ENCODE measurements at regions not wholly inside any gene's neighbourhood (a gene's known extent, or its start where the extent isn't known, plus 50 kb on each side); places are given as distances from the start of the nearest gene placed in this dataset.
"Not testable (repeated sequence)": the region's sequence is repeated elsewhere in the genome, so short reads cannot be mapped to it uniquely, and the experiment has no call there.

DNA sequence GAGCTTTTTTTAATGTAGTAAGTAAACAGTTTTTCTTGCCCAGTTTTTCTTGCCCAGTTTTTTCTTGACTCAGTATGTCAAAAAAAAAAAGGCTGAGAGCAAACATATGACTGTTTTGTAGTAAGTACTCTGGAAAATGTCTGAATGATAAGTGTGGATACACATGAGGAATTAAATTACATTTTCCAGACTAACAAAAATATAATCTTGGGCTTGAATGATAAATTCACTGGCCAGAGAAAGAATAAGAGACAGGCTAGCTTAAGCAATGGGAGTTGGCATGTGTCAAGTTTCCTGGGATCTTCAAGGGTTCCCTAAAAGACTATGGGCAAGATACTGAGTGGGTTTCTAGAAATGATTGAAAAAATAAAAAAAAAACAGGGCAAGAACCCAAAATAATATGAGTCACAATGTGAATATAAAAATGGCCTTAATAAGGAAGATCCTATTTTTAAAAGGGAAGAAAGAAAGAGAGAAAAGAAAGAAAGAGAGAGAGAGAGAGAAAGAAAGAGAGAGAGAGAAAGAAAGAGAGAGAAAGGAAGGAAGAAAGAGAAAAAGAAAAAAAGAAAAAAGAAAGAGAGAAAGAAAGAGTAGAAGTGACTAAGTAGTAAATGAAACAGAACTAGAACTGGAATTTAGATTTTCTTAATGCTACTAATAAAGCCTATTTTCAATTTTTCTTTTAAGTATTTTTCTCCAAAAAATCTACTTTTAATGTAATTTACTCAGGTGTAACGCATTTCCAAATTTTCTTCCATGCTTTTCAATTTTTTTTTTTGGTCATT, 60.2 kb downstream of the TFPI2 start:
- DNase-seq (ENCODE audit: low read depth) = peak; percentile 33

DNA sequence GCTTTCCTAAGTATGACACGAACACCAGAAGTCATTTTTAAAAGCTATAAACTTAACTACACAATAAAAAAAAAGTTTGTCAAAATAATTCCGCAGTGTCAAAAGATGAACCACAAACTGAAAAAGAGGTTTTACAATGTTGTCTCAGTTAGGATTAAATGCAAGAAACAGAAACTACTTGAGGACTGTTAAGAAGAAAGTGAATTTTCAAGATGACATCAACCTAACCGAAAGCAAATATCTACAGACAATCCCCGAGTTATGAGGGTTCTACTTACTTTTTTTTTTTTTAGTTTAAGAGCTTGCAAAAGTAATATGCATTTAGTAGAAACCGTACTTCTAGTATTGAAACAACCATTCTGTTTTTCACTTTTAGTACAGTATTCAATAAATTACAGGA, 62.3 kb downstream of the TFPI2 start:
- DNase-seq (ENCODE audit: low read depth) = no peak

DNA sequence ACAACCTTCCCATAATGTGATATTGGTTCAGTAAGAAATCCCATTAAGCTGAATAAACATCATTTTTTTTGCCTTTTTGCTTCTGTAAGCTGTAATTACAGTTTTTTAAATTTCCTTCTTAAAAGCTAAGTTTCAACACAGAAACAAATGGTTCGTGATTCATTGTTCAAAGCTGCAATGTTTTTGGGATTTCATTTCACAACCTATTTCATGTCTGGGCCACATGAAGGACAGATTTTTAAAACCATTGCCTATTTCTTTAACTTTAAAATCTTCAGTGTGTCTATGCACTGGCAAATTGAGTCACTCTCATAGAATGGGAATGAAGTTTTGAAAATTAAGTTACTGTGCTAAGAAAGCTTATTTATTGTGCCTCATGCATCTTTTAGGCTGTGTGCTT, 66.9 kb downstream of the TFPI2 start:
- no peak for DNase-seq (ENCODE audit: low read depth)

DNA sequence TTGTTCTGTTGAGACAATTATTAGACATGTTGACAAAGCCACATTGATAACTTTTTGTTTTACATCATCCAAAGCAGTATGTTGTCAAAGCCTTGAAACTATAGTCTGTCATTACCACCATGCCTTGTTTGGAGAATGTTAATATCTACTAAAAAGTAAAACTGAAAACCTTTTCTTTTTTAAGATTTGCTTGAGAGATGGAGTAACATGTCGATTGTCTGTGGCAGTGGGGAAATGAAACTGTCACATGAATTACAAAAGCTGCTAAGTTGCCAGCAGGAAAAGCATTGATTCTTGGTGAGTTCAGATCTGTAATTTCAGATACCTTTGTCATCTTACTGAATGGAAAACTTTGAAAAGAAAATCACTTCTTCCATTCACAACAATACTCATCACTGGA, 69.1 kb downstream of the TFPI2 start:
- no peak for DNase-seq (ENCODE audit: low read depth)

DNA sequence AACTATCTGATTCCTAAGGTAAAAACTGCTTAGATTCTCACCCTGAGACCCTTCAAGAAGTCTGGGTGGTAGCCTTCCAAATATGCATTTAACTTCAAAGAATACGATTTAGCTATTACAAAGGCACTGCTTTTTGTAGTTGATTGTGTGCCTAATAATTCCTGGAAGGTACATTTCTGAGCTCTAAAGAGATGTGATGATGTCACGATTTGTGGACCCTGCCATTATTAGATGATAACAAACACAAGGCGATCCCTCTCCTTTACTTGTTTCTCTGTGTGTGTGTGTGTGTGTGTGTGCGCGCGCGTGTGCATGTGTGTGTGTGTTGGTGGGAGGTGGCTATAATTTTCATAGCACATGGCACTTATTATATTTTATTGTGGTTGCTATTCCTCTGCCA, 70.9 kb downstream of the TFPI2 start:
- no peak for DNase-seq (ENCODE audit: low read depth)

DNA sequence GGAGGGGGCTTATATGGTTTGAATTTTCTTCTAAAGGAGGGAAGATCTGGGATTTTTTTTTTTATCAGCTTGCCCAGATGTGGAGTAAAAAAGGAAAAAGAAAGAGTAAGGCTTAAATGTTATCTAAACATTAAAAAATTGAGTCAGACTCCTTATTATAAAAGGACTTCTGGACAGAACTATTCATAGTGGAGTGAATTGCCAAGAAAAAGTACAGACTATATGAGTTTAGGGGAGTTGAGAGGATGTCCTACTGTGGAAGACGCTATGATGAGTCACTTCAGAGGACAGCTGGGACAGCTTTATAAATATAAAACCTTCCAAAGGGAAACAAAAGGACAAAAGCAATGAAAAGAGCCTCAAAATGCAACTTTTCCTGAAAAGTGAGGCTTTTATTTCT, 73.0 kb downstream of the TFPI2 start:
- DNase-seq (ENCODE audit: low read depth) = no peak

DNA sequence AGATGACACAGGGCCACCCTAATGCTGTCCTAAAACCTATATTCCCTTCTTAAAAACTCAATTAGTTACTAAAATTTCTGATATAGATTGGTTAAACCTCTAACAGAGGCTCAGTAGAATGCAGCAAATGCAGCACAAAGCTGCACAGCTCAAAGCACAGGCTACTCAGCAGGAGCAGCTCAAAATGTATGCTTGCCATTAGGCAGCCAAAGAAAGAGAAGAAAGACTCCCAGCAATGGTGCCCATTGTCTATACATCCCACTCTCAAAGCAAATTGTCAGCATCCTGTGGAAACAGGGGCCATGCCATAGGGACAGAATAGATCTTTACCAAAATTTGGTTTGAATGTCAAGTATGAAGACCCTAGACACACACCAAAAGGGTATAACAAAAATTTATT, 73.5 kb downstream of the TFPI2 start:
- DNase-seq (ENCODE audit: low read depth) = no peak

DNA sequence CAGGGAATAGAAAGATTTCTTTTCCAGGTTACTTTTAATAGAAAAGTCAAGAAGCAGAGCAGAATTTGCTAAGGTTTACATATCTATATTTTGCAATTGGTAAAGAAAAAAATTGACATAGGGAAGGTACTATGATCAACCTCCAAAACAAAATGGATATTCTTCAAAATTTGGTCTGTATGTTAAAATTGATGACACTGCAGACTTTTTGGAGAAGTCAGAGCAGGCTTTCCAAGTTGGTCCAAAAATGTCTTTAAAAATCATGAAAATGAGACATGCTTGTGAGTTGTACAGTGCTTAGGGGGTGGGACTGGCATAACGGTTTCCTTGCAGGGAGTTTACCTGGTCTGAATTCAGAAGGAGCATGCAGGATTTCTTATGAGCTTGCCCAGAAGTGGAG, 77.0 kb downstream of the TFPI2 start:
- no peak for DNase-seq (ENCODE audit: low read depth)

DNA sequence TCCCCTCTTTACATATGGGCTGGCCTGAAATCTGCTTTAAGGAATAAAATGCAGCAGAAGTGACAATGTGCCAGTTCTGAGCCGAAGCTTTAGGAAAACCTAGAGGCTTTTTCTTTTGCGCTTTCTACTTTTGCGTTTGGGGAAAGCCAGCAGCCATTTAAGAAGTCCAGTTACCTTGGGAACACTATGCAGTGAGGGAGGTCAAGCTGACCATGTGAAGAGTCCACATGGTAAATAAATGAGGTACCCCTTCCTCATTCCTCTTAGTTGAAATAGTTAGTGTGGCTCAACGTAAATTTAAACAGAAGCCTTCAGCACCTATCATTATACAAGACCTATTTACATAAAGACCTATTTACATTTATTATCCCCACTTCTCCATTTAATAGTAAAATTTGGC, 78.5 kb downstream of the TFPI2 start:
- no peak for DNase-seq (ENCODE audit: low read depth)

DNA sequence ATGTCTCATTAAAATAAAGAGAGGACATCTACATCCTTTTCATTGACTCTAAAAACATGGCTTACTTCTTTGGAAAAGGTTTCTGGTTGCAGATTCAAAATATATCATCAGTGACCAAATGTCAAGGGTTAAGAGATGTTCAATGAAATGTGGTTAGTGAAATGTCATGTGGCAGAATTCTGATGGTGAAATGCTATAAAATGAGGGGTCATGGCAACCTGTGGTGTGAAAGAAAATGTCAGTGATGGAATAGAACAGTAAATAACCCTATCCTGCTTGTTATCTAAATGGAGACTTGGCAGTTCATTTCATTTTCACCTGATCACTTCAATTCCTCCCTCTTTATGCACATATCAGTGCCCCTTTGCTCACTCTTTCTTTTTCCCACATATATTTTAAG, 79.4 kb downstream of the TFPI2 start:
- no peak for DNase-seq (ENCODE audit: low read depth)

DNA sequence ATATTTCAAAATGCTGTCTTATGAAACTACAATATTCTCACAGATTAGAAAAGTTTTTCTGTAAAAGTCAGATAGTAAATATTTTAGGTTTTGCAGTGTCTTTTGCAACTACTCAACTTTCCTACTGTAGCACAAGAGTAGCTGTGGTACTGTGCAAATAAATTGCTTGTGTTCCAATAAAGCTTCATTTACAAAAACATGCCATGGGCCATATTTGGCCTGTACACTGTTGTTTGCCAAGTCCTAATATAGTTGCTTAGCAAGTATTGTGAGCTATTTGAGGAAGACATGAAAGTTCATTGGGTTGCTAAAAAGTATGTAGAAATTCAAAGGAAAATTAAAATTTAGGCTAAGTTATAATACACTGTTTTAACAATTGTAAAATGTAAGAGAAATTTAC, 80.0 kb downstream of the TFPI2 start:
- DNase-seq (ENCODE audit: low read depth) = no peak

DNA sequence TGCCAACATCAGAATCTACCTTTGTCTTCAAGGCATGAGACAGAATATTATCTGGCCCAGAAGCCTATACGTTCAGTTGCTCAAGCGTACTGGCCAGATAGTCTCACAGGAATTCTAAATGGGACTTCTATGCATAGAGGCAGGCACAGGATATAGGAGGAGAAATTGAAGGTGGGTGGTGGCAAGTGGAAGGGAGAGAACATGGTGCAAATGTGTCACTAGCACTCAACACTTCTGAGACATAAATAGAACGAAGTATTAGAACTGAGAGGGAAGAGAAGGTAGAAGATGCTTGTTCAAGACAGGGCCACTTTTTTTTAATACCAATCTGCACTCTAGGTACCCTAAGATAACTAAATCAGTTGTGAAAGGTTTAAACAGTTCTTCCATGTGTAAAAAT, 85.8 kb downstream of the TFPI2 start:
- DNase-seq (ENCODE audit: low read depth) = no peak

DNA sequence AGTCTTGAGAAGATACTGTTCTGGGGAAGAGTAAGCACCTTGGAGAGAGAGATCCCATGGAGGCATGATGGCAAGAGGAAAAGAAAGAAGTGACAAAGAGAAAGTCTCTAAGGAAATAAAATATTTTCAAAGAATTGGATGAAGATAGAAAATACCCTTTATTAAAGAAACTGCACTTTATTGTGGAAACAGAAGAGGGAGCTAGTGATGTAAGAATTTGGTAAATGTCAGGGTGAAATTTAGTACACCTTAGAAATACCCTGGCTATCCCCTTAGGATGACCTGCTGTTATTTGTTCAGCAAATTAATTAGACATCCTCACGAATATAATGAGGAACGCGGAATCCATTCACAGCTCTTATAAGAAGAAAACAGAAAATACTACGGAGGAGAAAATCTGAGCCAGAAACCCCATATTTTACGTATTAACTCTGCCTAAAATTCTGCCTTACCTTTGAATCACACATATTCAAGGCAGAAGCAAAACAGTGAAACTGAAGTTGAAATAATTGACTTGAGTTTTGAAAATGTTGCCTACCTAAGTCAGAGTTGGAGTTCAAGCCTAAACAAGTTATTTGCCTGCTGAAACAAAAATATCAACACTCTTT, 90.7 kb downstream of the TFPI2 start:
- DNase-seq (ENCODE audit: low read depth) = peak; percentile 28

DNA sequence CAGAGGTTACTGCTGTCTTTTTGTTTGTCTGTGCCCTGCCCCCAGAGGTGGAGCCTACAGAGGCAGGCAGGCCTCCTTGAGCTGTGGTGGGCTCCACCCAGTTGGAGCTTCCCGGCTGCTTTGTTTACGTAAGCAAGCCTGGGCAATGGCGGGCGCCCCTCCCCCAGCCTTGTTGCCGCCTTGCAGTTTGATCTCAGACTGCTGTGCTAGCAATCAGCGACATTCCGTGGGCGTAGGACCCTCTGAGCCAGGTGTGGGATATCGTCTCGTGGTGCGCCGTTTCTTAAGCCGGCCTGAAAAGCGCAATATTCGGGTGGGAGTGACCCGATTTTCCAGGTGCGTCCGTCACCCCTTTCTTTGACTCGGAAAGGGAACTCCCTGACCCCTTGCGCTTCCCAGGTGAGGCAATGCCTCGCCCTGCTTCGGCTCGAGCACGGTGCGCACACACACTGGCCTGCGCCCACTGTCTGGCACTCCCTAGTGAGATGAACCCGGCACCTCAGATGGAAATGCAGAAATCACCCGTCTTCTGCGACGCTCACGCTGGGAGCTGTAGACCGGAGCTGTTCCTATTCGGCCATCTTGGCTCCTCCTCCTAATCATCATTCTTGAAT, 97.4 kb downstream of the TFPI2 start:
- DNase-seq (ENCODE audit: low read depth) = not testable (repeated sequence)

DNA sequence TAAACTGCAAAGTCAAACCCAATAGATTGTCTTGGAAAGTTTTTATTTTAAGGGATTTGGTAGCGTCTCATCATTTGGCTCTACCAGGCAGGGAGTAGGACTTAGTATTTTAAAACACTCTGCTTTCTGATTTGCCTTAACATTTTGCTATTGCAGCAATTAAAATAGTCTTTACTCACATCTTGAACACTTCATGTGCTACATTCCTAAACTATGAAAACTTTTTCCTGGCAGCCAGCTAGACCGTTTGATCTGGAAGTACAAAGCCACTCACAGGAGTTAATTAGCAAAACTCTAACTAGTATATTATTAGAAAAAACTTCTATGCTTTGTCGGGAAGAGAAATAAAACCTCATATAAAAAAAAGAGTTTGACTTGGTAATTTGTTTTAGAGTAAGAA, 111.4 kb downstream of the TFPI2 start:
- DNase-seq (ENCODE audit: low read depth) = no peak

DNA sequence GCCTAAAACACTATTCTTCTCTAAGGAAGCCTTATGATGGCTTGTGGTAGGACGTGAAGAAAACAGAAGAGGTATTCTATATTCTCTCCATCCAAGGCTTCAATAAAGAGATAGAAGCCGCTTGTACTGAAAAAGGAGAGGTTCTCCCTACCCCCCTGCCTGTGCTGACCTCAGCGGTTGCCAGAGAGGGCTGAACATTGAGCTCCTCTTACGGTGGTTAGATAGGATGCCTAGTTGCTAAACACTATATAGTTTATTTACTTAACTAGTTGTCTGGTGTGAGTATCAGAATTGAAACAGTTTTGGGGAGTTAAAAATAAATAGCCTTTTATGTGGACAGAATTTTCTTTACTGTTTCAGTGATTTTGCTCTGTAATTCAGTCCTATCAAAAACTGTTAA, 112.2 kb downstream of the TFPI2 start:
- DNase-seq (ENCODE audit: low read depth) = no peak

DNA sequence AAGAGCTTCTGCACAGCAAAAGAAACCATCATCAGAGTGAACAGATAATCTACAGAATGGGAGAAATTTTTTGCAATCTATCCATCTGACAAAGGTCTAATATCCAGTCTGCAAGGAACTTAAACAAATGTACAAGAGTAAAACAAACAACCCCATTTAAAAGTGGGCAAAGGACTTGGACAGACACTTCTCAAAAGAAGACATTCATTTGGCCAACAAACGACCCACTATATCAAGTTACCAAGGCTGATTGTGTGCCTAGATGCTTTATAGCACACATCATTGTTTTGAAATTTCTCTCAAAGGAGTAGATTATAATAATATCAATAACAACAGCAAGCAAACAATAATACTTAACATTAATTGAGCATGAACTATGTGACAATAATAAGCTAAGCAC, 117.1 kb downstream of the TFPI2 start:
- DNase-seq (ENCODE audit: low read depth) = no peak

DNA sequence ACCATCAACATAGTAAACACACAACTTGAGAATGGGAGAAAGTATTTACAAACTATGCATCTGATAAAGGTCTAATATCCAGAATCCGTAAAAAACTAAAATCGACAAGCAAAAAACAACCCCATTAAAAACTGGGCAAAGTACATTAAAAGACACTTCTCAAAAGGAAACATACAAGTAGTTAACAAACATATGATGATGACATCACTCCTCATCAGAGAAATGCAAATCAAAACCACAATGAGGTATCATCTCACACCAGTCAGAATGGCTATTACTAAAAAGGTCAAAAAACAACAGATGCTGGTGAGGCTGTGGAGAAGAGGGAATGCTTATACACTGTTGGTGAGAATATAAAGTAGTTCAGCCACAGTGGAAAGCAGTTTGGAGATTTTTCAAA, 125.1 kb downstream of the TFPI2 start:
- no peak for DNase-seq (ENCODE audit: low read depth)

DNA sequence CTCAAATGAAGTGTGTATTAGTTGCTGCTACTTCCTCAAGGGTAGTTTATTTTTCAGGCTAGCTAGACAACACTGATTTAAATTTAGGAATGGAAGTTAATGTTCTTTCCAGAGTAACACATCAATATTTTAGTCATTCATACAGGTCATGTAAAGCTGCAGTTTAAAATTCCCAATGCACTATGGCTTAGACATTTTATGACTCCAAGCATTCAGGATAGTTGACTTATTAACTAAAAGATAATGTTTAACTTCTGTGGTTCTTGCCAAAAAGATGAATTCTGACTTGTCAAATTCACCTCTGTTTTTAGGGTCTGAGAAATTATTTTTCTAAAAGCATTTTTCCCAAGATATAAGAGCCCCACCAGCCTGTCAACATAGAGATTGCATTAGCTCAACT, 131.9 kb downstream of the TFPI2 start:
- no peak for DNase-seq (ENCODE audit: low read depth)

DNA sequence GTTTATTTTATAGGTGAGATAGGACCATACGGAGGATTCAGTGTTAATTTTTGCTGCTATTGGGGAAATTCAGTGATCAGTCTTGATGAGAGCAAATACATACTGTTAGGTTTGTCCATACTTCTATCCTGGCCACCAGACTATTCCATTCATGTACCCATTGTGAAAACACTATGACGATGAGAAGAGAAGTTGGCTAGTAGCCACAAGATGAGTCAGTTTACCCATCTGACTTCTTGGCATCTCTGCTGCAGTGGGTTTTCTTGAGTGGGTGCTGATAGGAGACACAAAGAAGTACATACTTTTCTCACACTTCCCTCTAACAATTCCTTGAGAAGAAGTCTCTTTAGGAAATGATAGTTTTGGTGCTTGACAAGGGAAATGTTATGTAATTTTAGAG, 133.1 kb downstream of the TFPI2 start:
- peak; percentile 11 for DNase-seq (ENCODE audit: low read depth)

DNA sequence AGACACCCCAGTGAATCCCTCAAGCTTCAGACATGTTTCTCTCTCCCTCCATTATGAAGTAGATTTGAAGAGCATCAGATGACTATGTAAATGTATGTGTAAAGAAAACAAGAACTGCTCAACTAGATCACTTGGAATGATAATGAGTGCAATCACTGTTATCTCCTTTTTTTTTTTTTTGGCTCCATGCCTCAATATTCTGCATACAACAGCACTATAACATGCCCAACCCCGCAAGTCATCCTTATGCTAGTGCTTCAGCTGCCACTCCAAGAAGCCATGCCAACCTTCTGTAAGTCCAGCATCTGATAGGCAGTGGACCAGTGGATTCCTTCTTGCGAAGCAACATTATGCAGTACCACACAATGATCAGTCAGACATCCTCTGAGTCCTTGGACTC, 133.7 kb downstream of the TFPI2 start:
- no peak for DNase-seq (ENCODE audit: low read depth)

DNA sequence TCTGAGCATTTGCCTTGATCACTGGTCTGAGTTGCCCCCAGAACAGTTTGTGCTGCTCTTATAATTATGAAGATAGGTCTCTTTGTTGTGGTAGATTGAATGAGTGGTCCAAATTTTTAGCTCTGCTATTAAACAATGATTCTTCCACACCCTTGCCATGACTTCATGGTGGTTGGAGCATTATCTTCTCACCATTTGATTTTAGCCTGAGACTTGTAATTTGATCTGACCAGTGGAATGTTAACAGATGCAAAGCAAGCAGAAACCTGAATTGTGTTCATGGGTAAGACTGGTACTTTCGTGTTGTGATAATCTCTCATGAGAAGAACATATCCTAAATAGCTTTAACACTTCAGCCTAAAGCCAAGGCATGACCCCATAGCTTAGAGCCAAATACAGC, 139.1 kb downstream of the TFPI2 start:
- no peak for DNase-seq (ENCODE audit: low read depth)

DNA sequence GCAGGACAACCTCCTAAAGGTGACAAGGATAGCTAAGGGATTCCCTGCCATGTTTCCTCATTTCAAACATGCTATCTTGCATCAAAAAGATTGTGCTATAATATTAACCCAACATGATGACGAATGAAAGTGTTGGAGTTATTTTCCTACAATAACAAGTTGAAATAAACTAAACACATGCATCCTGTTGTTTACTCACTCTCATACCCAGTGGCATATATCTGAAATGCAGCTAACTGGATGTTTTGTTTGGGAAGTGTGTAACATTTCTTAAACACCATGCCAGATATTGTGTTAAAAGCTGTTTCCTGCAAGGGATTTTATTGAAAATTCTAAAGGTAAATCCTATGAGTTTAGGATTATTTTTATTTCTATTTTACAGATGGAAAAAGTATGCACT, 139.6 kb downstream of the TFPI2 start:
- DNase-seq (ENCODE audit: low read depth) = no peak

DNA sequence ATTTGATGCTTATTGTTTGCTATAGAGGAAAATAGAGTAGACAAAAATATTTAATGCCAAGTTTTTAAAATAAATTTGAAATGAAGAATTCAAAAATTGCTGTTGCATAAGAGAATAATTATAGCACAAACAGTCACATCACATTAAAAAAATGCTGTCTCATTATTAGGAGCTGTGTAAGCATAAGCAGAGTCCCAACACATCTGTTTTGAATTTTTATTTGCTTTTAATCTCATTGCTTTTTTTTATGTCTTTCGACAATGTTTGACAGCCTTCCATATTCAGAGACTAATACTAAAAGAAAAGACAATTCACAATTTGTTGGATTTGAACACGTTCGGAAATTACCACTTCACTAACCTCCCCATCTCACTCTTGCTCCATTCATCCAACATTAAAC, 143.5 kb downstream of the TFPI2 start:
- no peak for DNase-seq (ENCODE audit: low read depth)

Measured in amniotic epithelial cell (primary cell).